Stomach (tissue), 4 donors: ENCODE measurements at regions not wholly inside any gene's neighbourhood (a gene's known extent, or its start where the extent isn't known, plus 50 kb on each side); places are given as distances from the start of the nearest gene placed in this dataset.

ENCODE experiments used
- CTCF ChIP-seq, 7 experiments: fragments of 450-650 bp in 4 of 7; fragments of 200-600 bp in 3 of 7; sonication (generic) in 3 of 7; IDR thresholded peaks; one replicate each; pipeline ENCODE4 v1.5.1; 2016 to 2019; ENCODE audit warnings: antibody characterized with exemption in 7 of 7, control low read depth in 2 of 7, mild to moderate bottlenecking in 1 of 7
- EP300 ChIP-seq: sonication (generic); formaldehyde crosslinking; IDR thresholded peaks from one replicate; pipeline ENCODE4 v1.6.1; 2017; ENCODE audit warnings: antibody characterized with exemption
- POLR2A ChIP-seq, 4 donors: fragments of 450-650 bp; IDR thresholded peaks; one replicate each; pipeline ENCODE4 v1.6.1; 2016; ENCODE audit warnings: antibody characterized with exemption in 4 of 4, control low read depth in 2 of 4, mild to moderate bottlenecking in 1 of 4, moderate library complexity in 1 of 4
- POLR2AphosphoS5 ChIP-seq, 3 donors: sonication (generic); formaldehyde crosslinking; IDR thresholded peaks; one replicate each; pipeline ENCODE4 v1.6.1; 2016; ENCODE audit warnings: antibody characterized with exemption in 3 of 3

DNA sequence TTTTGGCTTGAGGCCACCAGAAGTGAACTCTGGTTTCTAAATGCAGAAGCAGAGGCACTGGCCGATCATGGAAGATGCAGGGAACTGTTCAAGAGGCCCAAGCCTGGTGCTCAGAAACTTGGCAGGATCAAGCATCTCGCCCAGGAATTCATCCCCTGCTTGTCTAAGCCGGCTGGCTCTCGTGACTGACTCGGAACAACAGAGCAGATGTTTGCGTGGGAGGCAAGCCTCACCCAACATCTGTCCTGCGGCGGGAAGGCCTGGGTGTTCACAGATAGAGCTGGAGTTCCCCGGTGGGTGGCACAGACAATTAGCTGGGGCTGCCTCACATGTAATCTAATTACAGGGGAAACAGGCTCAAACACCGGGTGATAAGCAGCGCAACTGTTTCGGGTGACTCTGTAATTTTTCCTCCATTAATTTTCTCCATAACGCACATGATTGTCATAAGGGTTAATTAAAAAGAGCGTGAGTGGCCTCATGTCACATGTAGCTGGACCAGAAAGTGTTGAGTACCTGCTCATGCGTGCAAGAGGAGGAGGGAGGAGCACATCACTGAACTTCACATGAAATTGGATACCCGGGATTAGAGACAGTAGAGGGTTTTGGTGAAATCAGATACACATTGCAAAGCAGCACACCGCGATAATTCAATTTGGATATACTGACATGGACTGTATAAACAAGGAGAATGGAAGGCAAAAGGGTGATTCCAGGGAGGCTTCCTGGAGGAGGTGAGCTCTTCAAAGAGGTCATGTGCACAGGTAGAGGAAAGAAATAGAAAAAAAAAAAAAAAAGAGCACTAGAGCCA lies 180.0 kb downstream of the ETS2 start:
- TF ChIP-seq POLR2A (IDR thresholded peaks at IDR 0.05) (no peak), POLR2AphosphoS5 (IDR thresholded peaks at IDR 0.05) (peak in 2 of 3 donors; percentile 53 to 83), CTCF (IDR thresholded peaks at IDR 0.05) (no peak), EP300 (no peak)
